Adrenal gland (tissue), 5 donors: ENCODE measurements at regions not wholly inside any gene's neighbourhood (a gene's known extent, or its start where the extent isn't known, plus 50 kb on each side); places are given as distances from the start of the nearest gene placed in this dataset.

Experiments
- POLR2A ChIP-seq, 2 donors: fragments of 450-650 bp; IDR thresholded peaks; one replicate each; pipeline ENCODE4 v1.6.1; 2017; ENCODE audit warnings: antibody characterized with exemption in 2 of 2, mild to moderate bottlenecking in 2 of 2, moderate library complexity in 1 of 2
- TF ChIP-seq, protein P1 (sequence below), 6 experiments: fragments of 450-650 bp in 4 of 6; fragments of 200-600 bp in 2 of 6; sonication (generic) in 1 of 6; IDR thresholded peaks; 1 replicate in 5 of 6; 2 replicates in 1 of 6; pipeline versions ENCODE4 v1.5.1 to v1.8.0; 2016 to 2021; ENCODE audit warnings: antibody characterized with exemption in 6 of 6, mild to moderate bottlenecking in 2 of 6, moderate library complexity in 1 of 6
- donor health status: DM: no; HTN: no; CAD: no.

DNA sequence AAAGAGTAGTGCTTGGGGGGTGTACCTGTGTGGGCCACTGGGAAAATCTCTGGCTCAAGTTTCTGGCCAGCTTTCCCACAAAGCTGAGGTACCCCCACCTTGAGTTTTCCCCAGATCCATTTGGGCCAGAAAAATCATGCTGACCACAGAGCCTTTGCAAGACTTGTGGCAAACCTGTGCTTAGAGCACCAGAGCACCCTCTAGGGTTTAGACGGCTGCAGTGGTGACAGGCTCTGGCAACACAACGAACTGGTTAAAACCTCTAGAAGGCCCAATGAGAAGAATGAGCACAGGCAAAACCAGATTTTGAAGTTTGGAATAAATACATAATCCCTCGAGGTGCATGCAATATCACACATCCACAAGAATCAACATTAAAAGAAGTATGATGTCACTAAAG lies 290.7 kb upstream of the FOLH1 start:
- TF ChIP-seq, protein P1, sequence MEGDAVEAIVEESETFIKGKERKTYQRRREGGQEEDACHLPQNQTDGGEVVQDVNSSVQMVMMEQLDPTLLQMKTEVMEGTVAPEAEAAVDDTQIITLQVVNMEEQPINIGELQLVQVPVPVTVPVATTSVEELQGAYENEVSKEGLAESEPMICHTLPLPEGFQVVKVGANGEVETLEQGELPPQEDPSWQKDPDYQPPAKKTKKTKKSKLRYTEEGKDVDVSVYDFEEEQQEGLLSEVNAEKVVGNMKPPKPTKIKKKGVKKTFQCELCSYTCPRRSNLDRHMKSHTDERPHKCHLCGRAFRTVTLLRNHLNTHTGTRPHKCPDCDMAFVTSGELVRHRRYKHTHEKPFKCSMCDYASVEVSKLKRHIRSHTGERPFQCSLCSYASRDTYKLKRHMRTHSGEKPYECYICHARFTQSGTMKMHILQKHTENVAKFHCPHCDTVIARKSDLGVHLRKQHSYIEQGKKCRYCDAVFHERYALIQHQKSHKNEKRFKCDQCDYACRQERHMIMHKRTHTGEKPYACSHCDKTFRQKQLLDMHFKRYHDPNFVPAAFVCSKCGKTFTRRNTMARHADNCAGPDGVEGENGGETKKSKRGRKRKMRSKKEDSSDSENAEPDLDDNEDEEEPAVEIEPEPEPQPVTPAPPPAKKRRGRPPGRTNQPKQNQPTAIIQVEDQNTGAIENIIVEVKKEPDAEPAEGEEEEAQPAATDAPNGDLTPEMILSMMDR (IDR thresholded peaks at IDR 0.05) = no peak
- TF ChIP-seq POLR2A (IDR thresholded peaks at IDR 0.05) = no peak
